T-helper 1 cell treated with Interleukin-12 subunit alpha and Interleukin-12 subunit beta and Interleukin-4 antibody, amounts not matched to agents 30 μg/mL and 1 μg/mL, for 36 hours (primary cell): ENCODE measurements at regions not wholly inside any gene's neighbourhood (a gene's known extent, or its start where the extent isn't known, plus 50 kb on each side); places are given as distances from the start of the nearest gene placed in this dataset.

Experiments
- H3K27ac Mint-ChIP-seq: one replicate; pipeline ENCODE4 v1.8.0; 2021; ENCODE audit warnings: mild to moderate bottlenecking, mixed read lengths
- H3K27me3 Mint-ChIP-seq: one replicate; pipeline ENCODE4 v1.8.0; 2021; ENCODE audit warnings: low read depth, mixed read lengths
- H3K36me3 Mint-ChIP-seq: one replicate; pipeline ENCODE4 v1.8.0; 2021; ENCODE audit warnings: low read depth, mixed read lengths
- H3K4me1 Mint-ChIP-seq: one replicate; pipeline ENCODE4 v1.8.0; 2021; ENCODE audit warnings: low read depth, mixed read lengths
- H3K4me3 Mint-ChIP-seq: one replicate; pipeline ENCODE4 v1.8.0; 2021; ENCODE audit warnings: mild to moderate bottlenecking, moderate library complexity, mixed read lengths
- H3K9me3 Mint-ChIP-seq: one replicate; pipeline ENCODE4 v1.8.0; 2021; ENCODE audit warnings: mixed read lengths

GRCh38 chr13:56869671-56870070 is 271.0 kb upstream of the PRR20A start:
- Mint-ChIP-seq H3K36me3 (no peaks in the 10 kb centered on the region), H3K4me1 (no peaks in the 10 kb centered on the region), H3K9me3 (peaks cover 9% of the 10 kb centered on the region), H3K27me3 (no peaks in the 10 kb centered on the region), H3K27ac (no peak overlapping the region), H3K4me3 (no peak overlapping the region)

- Mint-ChIP-seq H3K36me3 (no peaks in the 10 kb centered on the region), H3K9me3 (peaks cover 28% of the 10 kb centered on the region), H3K27me3 (no peaks in the 10 kb centered on the region), H3K27ac (no peak overlapping the region), H3K4me1 (no peaks in the 10 kb centered on the region), H3K4me3 (no peak overlapping the region)
These were observed 254.3 kb upstream of the PRR20A start for GRCh38 chr13:56886398-56886797.

- H3K27me3 Mint-ChIP-seq: no peaks in the 10 kb centered on the region
- no peak overlapping the region for H3K4me3 Mint-ChIP-seq
- no peaks in the 10 kb centered on the region for H3K36me3 Mint-ChIP-seq
- no peaks in the 10 kb centered on the region for H3K4me1 Mint-ChIP-seq
- H3K27ac Mint-ChIP-seq: no peak overlapping the region
- peaks cover 29% of the 10 kb centered on the region for H3K9me3 Mint-ChIP-seq
These were observed 252.3 kb upstream of the PRR20A start for GRCh38 chr13:56888455-56888854.

GRCh38 chr13:56893843-56894242 is 246.9 kb upstream of the PRR20A start:
- Mint-ChIP-seq H3K27me3 (no peaks in the 10 kb centered on the region), H3K4me3 (no peak overlapping the region), H3K27ac (no peak overlapping the region), H3K36me3 (no peaks in the 10 kb centered on the region), H3K4me1 (no peaks in the 10 kb centered on the region), H3K9me3 (peaks cover 18% of the 10 kb centered on the region)

GRCh38 chr13:56900549-56901279 is 240.0 kb upstream of the PRR20A start:
- H3K36me3 Mint-ChIP-seq: no peaks in the 10 kb centered on the region
- no peak overlapping the region for H3K4me3 Mint-ChIP-seq
- no peak overlapping the region for H3K27ac Mint-ChIP-seq
- no peaks in the 10 kb centered on the region for H3K27me3 Mint-ChIP-seq
- peaks cover 9% of the 10 kb centered on the region for H3K9me3 Mint-ChIP-seq
- no peaks in the 10 kb centered on the region for H3K4me1 Mint-ChIP-seq

- H3K4me1 Mint-ChIP-seq: no peaks in the 10 kb centered on the region
- H3K36me3 Mint-ChIP-seq: no peaks in the 10 kb centered on the region
- H3K9me3 Mint-ChIP-seq: peaks cover 9% of the 10 kb centered on the region
- no peaks in the 10 kb centered on the region for H3K27me3 Mint-ChIP-seq
- H3K27ac Mint-ChIP-seq: no peak overlapping the region
- no peak overlapping the region for H3K4me3 Mint-ChIP-seq
These were observed 238.4 kb upstream of the PRR20A start for GRCh38 chr13:56902276-56902675.

GRCh38 chr13:56903710-56904282 is 236.9 kb upstream of the PRR20A start:
- Mint-ChIP-seq H3K27ac (no peak overlapping the region), H3K36me3 (no peaks in the 10 kb centered on the region), H3K27me3 (no peaks in the 10 kb centered on the region), H3K9me3 (peaks cover 9% of the 10 kb centered on the region), H3K4me1 (no peaks in the 10 kb centered on the region), H3K4me3 (no peak overlapping the region)

- Mint-ChIP-seq H3K4me3 (no peak overlapping the region), H3K27ac (no peak overlapping the region), H3K36me3 (no peaks in the 10 kb centered on the region), H3K9me3 (peaks cover 9% of the 10 kb centered on the region), H3K27me3 (no peaks in the 10 kb centered on the region), H3K4me1 (no peaks in the 10 kb centered on the region)
These were observed 233.8 kb upstream of the PRR20A start for GRCh38 chr13:56906909-56907308.

- H3K4me1 Mint-ChIP-seq: no peaks in the 10 kb centered on the region
These were observed 233.0 kb upstream of the PRR20A start for GRCh38 chr13:56907766-56908165.

GRCh38 chr13:56909896-56910600 is 230.7 kb upstream of the PRR20A start:
- Mint-ChIP-seq H3K4me1 (no peaks in the 10 kb centered on the region), H3K9me3 (peaks cover 9% of the 10 kb centered on the region), H3K27ac (no peak overlapping the region), H3K27me3 (no peaks in the 10 kb centered on the region), H3K4me3 (no peak overlapping the region), H3K36me3 (no peaks in the 10 kb centered on the region)

More at GRCh38 chr13:56907766-56908165, 233.0 kb upstream of the PRR20A start:
- no peaks in the 10 kb centered on the region for H3K27me3 Mint-ChIP-seq
- no peaks in the 10 kb centered on the region for H3K36me3 Mint-ChIP-seq
- peaks cover 6% of the 10 kb centered on the region for H3K9me3 Mint-ChIP-seq
- H3K27ac Mint-ChIP-seq: no peak overlapping the region
- no peak overlapping the region for H3K4me3 Mint-ChIP-seq

GRCh38 chr13:56917966-56918365 is 222.8 kb upstream of the PRR20A start:
- Mint-ChIP-seq H3K27me3 (no peaks in the 10 kb centered on the region), H3K9me3 (peaks cover 17% of the 10 kb centered on the region), H3K36me3 (no peaks in the 10 kb centered on the region), H3K27ac (no peak overlapping the region), H3K4me3 (no peak overlapping the region), H3K4me1 (no peaks in the 10 kb centered on the region)

- no peaks in the 10 kb centered on the region for H3K36me3 Mint-ChIP-seq
- no peaks in the 10 kb centered on the region for H3K27me3 Mint-ChIP-seq
- H3K27ac Mint-ChIP-seq: no peak overlapping the region
- no peaks in the 10 kb centered on the region for H3K4me1 Mint-ChIP-seq
- no peak overlapping the region for H3K4me3 Mint-ChIP-seq
- peaks cover 20% of the 10 kb centered on the region for H3K9me3 Mint-ChIP-seq
These were observed 217.0 kb upstream of the PRR20A start for GRCh38 chr13:56923626-56924140.

- Mint-ChIP-seq H3K9me3 (peaks cover 20% of the 10 kb centered on the region), H3K27me3 (no peaks in the 10 kb centered on the region), H3K36me3 (no peaks in the 10 kb centered on the region), H3K27ac (no peak overlapping the region), H3K4me1 (no peaks in the 10 kb centered on the region), H3K4me3 (no peak overlapping the region)
These were observed 216.3 kb upstream of the PRR20A start for GRCh38 chr13:56924401-56924800.

GRCh38 chr13:56932104-56932503 is 208.6 kb upstream of the PRR20A start:
- H3K27me3 Mint-ChIP-seq: no peaks in the 10 kb centered on the region
- H3K9me3 Mint-ChIP-seq: peaks cover 18% of the 10 kb centered on the region
- H3K36me3 Mint-ChIP-seq: no peaks in the 10 kb centered on the region
- H3K4me1 Mint-ChIP-seq: no peaks in the 10 kb centered on the region
- no peak overlapping the region for H3K27ac Mint-ChIP-seq
- H3K4me3 Mint-ChIP-seq: no peak overlapping the region

GRCh38 chr13:56953965-56954364 is 186.8 kb upstream of the PRR20A start:
- Mint-ChIP-seq H3K4me3 (no peak overlapping the region), H3K27ac (no peak overlapping the region), H3K27me3 (no peaks in the 10 kb centered on the region), H3K4me1 (no peaks in the 10 kb centered on the region), H3K36me3 (no peaks in the 10 kb centered on the region), H3K9me3 (peaks cover 5% of the 10 kb centered on the region)
